Endothelial cell of umbilical vein (primary cell): ENCODE measurements at regions not wholly inside any gene's neighbourhood (a gene's known extent, or its start where the extent isn't known, plus 50 kb on each side); places are given as distances from the start of the nearest gene placed in this dataset.

Source experiments
- BruUV-seq: library from RNA; stranded (reverse); fragments of 400-500 nt; replicated peaks from 2 replicates; lab custom pipeline; 2021; lab: Mats Ljungman, UMichigan
- CTCF ChIA-PET: fragments of 300-600, 350-600 bp; sonication (Branson Sonifier 250); formaldehyde crosslinking; loops from one replicate; lab custom pipeline; 2021; ENCODE audit warnings: antibody characterized with exemption, inconsistent platforms; lab: Charles Lee
- POLR2A ChIA-PET: fragments of 300-600, 350-600 bp; sonication (Branson Sonifier 250); formaldehyde crosslinking; loops from one replicate; lab custom pipeline; 2021; ENCODE audit warnings: antibody characterized with exemption, inconsistent platforms; lab: Charles Lee
- DNase-seq: peaks from one replicate; pipeline ENCODE4 v3.0.0-alpha.2; 2011; ENCODE audit warnings: low read depth, low spot score
- FAIRE-seq: peaks from 2 replicates; lab custom pipeline; 2011; peaks lifted over from hg19 to GRCh38; lab: Jason Lieb, UNC
- H2AFZ ChIP-seq: 2 replicates; pipeline ENCODE4 v1.6.0; 2012; ENCODE audit warnings: low read depth, low read length, control low read depth, inconsistent platforms
- H3K27ac ChIP-seq: 2 replicates; pipeline ENCODE4 v1.5.1; 2011; ENCODE audit warnings: low read depth, mild to moderate bottlenecking, control low read depth, low read length, moderate library complexity; ENCODE audit not compliant: insufficient read depth
- H3K27me3 ChIP-seq, 2 experiments: 2 replicates each; pipeline versions ENCODE4 v1.6.0 to v1.6.1; 2011; ENCODE audit warnings: low read length in 2 of 2, mixed read lengths in 1 of 2; ENCODE audit not compliant: control insufficient read depth in 2 of 2, insufficient read depth in 2 of 2
- H3K36me3 ChIP-seq, 2 experiments: 2 replicates in 1 of 2; 3 replicates in 1 of 2; pipeline ENCODE4 v1.5.1; 2011; ENCODE audit warnings: low read length in 2 of 2, mild to moderate bottlenecking in 1 of 2, moderate library complexity in 1 of 2; ENCODE audit not compliant: control insufficient read depth in 2 of 2, insufficient read depth in 2 of 2; ENCODE audit errors: extremely low read depth in 1 of 2
- H3K4me1 ChIP-seq: 3 replicates; pipeline ENCODE4 v1.5.1; 2011; ENCODE audit warnings: mild to moderate bottlenecking, low read length; ENCODE audit not compliant: control insufficient read depth, insufficient read depth; ENCODE audit errors: extremely low read depth
- H3K4me2 ChIP-seq: 2 replicates; pipeline ENCODE4 v1.6.1; 2011; ENCODE audit warnings: low read length, control low read depth, mixed read lengths; ENCODE audit not compliant: insufficient read depth
- H3K4me3 ChIP-seq, 3 experiments: fragments of 200-600 bp in 1 of 3; sonication (generic), shearing (Covaris generic) in 1 of 3; replicated peaks in 1 of 3; 2 replicates each; pipeline ENCODE4 v1.5.1; 2011 to 2016; ENCODE audit warnings: control low read depth in 3 of 3, low read length in 3 of 3, mild to moderate bottlenecking in 2 of 3, inconsistent platforms in 1 of 3, low read depth in 1 of 3, moderate library complexity in 1 of 3; ENCODE audit not compliant: insufficient read depth in 1 of 3
- H3K79me2 ChIP-seq: 2 replicates; pipeline ENCODE4 v1.6.0; 2012; ENCODE audit warnings: low read length, inconsistent platforms; ENCODE audit not compliant: control insufficient read depth, insufficient read depth
- H3K9ac ChIP-seq: replicated peaks from 2 replicates; pipeline ENCODE3; 2011; ENCODE audit warnings: low read length, control low read depth; ENCODE audit not compliant: insufficient read depth; ENCODE audit errors: extremely low read depth
- H3K9me1 ChIP-seq: replicated peaks from 3 replicates; pipeline ENCODE4 v1.6.0; 2011; ENCODE audit warnings: mild to moderate bottlenecking, low read length; ENCODE audit not compliant: control insufficient read depth, insufficient read depth; ENCODE audit errors: extremely low read depth
- H3K9me3 ChIP-seq: replicated peaks from 2 replicates; pipeline ENCODE4 v1.5.1; 2012; ENCODE audit warnings: low read length, inconsistent platforms; ENCODE audit not compliant: control insufficient read depth, insufficient read depth
- H4K20me1 ChIP-seq: replicated peaks from 2 replicates; pipeline ENCODE3; 2011; ENCODE audit warnings: mild to moderate bottlenecking, low read length; ENCODE audit not compliant: control insufficient read depth, insufficient read depth; ENCODE audit errors: extremely low read depth
- EZH2 ChIP-seq: IDR thresholded peaks from 2 replicates; pipeline ENCODE4 v1.6.1; 2012; ENCODE audit warnings: borderline replicate concordance, low read depth, mild to moderate bottlenecking, moderate library complexity, low read length, inconsistent platforms; ENCODE audit not compliant: severe bottlenecking
- FOS ChIP-seq: IDR thresholded peaks from 2 replicates; pipeline ENCODE4 v1.6.1; 2011; ENCODE audit warnings: mild to moderate bottlenecking, low read length, moderate library complexity, borderline replicate concordance; ENCODE audit not compliant: insufficient read depth
- GATA2 ChIP-seq: IDR thresholded peaks from 2 replicates; pipeline ENCODE4 v1.7.0; 2011; ENCODE audit warnings: low read depth, mild to moderate bottlenecking, moderate library complexity, mixed read lengths, low read length; ENCODE audit not compliant: insufficient read length, insufficient read depth
- JUN ChIP-seq: IDR thresholded peaks from 2 replicates; pipeline ENCODE4 v1.6.1; 2011; ENCODE audit warnings: borderline replicate concordance, low read depth; ENCODE audit not compliant: insufficient read length, insufficient read depth
- MYC ChIP-seq: IDR thresholded peaks from one replicate; pipeline ENCODE4 v1.6.1; 2011; ENCODE audit warnings: mild to moderate bottlenecking, low read depth, low read length
- POLR2A ChIP-seq: IDR thresholded peaks from 2 replicates; pipeline ENCODE4 v1.6.1; 2012; ENCODE audit warnings: low read depth, mild to moderate bottlenecking, control low read depth, low read length
- POLR2AphosphoS5 ChIP-seq: IDR thresholded peaks from 2 replicates; pipeline ENCODE4 v1.6.1; 2012; ENCODE audit warnings: low read depth, mild to moderate bottlenecking, control low read depth, low read length, moderate library complexity; ENCODE audit not compliant: insufficient read depth
- dilution Hi-C: fragments of 300-500 bp; cut with MboI; formaldehyde crosslinking; loops from one replicate; pipeline ENCODE4 v1.15.0; 2019; ENCODE audit warnings: low sequenced_read_pairs; ENCODE audit not compliant: extremely low pct_ligation_motif_present
- intact Hi-C: fragments of 100-400 bp; cut with micrococcal nuclease; formaldehyde crosslinking; loops from one replicate; pipeline ENCODE4 v1.10.0; 2022
- TF ChIP-seq, protein P1 (sequence below): IDR thresholded peaks from 2 replicates; pipeline ENCODE4 v1.6.1; 2011; ENCODE audit not compliant: insufficient read depth, insufficient read length
- TF ChIP-seq, protein P2 (sequence below), 2 donors: IDR thresholded peaks; 1 replicate in 1 of 2; 2 replicates in 1 of 2; pipeline ENCODE4 v1.5.1; 2011; ENCODE audit warnings: low read length in 2 of 2, mild to moderate bottlenecking in 2 of 2, moderate library complexity in 2 of 2, control low read depth in 1 of 2, inconsistent platforms in 1 of 2, low read depth in 1 of 2; ENCODE audit not compliant: insufficient read depth in 1 of 2; ENCODE audit errors: extremely low read depth in 1 of 2

DNA sequence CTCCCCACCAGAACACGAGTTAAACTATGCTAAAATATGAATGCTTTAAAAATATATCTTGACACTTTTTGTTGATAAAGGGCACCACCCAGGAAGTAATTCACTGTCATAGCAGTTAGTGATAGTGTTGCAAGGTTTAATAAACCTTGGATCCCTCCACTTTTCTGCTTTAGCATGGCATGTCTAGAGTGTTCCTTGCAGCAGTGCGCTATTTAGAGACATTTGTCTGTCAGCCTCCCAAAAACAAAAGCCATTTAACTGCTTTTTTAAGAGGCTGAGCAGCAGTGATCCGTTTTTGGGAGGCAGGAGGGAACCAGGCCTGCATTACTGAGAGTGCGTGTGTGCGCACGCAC lies 69.6 kb upstream of the RAB11FIP2 start:
- Histone ChIP-seq H3K9me3 (no peaks in the 10 kb centered on the region), H3K9ac (no peak overlapping the region), H2AFZ (no peak overlapping the region), H3K27me3 (no peaks in the 10 kb centered on the region), H3K4me1 (no peaks in the 10 kb centered on the region), H3K79me2 (no peaks in the 10 kb centered on the region), H3K36me3 (no peaks in the 10 kb centered on the region), H3K9me1 (no peaks in the 10 kb centered on the region), H3K4me3 (no peak overlapping the region), H3K4me2 (no peak overlapping the region), H3K27ac (no peak overlapping the region), H4K20me1 (no peaks in the 10 kb centered on the region)
- DNase-seq, result no peak
- dilution Hi-C loops (no loop called here), intact Hi-C loops (no loop called here)
- ChIA-PET CTCF (no interaction called here), POLR2A (no interaction called here)
- TF ChIP-seq GATA2 (no peak), EZH2 (no peak), MYC (no peak), POLR2A (no peak), POLR2AphosphoS5 (no peak), FOS (no peak), JUN (no peak)
- TF ChIP-seq, protein P1, sequence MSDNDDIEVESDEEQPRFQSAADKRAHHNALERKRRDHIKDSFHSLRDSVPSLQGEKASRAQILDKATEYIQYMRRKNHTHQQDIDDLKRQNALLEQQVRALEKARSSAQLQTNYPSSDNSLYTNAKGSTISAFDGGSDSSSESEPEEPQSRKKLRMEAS, result no peak
- TF ChIP-seq, protein P2, sequence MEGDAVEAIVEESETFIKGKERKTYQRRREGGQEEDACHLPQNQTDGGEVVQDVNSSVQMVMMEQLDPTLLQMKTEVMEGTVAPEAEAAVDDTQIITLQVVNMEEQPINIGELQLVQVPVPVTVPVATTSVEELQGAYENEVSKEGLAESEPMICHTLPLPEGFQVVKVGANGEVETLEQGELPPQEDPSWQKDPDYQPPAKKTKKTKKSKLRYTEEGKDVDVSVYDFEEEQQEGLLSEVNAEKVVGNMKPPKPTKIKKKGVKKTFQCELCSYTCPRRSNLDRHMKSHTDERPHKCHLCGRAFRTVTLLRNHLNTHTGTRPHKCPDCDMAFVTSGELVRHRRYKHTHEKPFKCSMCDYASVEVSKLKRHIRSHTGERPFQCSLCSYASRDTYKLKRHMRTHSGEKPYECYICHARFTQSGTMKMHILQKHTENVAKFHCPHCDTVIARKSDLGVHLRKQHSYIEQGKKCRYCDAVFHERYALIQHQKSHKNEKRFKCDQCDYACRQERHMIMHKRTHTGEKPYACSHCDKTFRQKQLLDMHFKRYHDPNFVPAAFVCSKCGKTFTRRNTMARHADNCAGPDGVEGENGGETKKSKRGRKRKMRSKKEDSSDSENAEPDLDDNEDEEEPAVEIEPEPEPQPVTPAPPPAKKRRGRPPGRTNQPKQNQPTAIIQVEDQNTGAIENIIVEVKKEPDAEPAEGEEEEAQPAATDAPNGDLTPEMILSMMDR (IDR thresholded peaks at IDR 0.05; ENCODE audit: extremely low read depth in 1 of 2, insufficient read depth in 1 of 2, low read depth in 1 of 2, low read length in 2 of 2), result no peak
- no TSS peak for BruUV-seq
- no peak for FAIRE-seq
